ENCODE measurements at regions not wholly inside any gene's neighbourhood (a gene's known extent, or its start where the extent isn't known, plus 50 kb on each side); places are given as distances from the start of the nearest gene placed in this dataset.

DNA sequence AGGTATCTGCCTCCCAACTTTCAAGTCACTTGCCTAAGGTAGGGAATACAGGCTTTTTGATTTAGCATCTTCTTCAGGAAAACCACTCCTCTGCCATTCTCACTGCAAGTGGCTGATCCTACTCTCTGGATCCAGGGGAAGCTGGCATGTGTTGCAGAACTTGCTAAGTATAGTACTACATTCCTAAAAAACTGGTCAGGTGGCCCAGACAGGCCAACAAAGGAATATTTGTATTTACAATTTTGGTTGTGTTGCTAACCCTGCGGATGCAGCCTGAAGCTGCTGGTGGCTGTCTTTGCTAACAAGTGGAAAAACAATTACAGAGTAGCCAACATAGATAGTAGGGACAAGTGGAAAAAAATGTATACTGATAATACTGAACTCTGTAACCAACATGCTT lies 222.5 kb upstream of the STARD13 start:
- DNase-seq (ENCODE audit: low read depth) = no peak
- H3K4me3 ChIP-seq (ENCODE audit: control insufficient read depth, low read depth, low read length) = no peak overlapping the region
- TF ChIP-seq, protein P1, sequence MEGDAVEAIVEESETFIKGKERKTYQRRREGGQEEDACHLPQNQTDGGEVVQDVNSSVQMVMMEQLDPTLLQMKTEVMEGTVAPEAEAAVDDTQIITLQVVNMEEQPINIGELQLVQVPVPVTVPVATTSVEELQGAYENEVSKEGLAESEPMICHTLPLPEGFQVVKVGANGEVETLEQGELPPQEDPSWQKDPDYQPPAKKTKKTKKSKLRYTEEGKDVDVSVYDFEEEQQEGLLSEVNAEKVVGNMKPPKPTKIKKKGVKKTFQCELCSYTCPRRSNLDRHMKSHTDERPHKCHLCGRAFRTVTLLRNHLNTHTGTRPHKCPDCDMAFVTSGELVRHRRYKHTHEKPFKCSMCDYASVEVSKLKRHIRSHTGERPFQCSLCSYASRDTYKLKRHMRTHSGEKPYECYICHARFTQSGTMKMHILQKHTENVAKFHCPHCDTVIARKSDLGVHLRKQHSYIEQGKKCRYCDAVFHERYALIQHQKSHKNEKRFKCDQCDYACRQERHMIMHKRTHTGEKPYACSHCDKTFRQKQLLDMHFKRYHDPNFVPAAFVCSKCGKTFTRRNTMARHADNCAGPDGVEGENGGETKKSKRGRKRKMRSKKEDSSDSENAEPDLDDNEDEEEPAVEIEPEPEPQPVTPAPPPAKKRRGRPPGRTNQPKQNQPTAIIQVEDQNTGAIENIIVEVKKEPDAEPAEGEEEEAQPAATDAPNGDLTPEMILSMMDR (conservative IDR thresholded peaks at IDR 0.05; ENCODE audit: control insufficient read depth, insufficient read depth, low read depth, low read length) = no peak

DNA sequence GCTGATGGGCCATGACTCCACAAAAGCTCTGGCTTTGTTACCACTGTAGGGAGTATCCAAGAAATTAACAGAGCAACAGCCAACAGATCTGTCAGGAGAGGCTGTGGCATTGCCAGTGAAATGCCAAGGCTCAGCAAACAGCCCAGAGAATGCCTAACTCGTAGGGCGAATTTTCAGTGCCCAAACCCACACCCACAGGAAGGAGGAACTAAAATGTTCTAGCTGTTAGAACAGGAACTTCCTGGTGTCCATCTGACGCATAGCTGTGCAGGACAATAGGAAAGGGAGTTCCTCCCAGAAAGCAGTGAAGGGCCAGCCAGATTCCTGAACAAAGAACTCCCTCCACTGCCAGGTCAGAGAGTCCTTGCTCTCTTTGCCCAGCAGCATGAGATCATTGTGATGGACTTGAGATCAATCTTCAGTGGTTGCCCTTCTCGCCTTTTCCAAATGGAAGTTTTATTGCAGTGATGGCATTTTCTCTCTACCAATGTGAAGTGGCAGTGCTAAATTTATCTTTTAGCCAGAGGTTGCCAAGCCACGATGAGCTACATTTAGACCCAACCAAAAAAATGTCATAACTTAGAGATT lies 224.2 kb upstream of the STARD13 start:
- DNase-seq (ENCODE audit: low read depth) = peak; percentile 62
- H3K4me3 ChIP-seq (ENCODE audit: control insufficient read depth, low read depth, low read length) = no peak overlapping the region
- TF ChIP-seq, protein P1 (conservative IDR thresholded peaks at IDR 0.05; ENCODE audit: control insufficient read depth, insufficient read depth, low read depth, low read length) = no peak

DNA sequence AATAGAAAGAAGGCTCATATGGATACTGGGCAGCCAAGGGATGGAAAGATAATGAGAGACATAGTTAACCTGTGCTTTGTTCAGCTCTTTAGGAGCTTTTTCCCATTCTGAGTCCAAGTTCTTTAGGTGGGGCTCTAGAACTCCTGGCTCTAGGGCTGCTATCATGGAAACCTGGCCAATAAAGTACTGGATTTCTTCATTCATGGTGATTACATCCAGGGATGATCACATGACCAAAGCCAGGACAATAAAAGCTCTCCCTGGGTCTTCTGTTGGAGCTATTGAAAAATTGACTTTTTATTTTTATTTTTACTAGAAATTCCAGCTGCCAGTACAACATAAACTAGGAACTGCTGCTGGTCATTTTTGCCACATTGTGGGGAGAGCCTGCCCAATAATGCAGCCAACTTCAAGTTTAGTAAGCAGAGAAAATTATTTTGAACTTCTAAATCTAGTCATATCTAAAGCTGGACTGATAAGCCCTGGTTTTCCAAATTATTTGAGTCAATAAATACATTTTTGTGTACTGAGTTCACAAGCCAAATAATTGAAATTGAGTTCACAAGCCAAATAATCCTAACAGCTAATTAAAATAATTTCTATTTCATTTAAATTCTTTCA lies 224.9 kb upstream of the STARD13 start:
- TF ChIP-seq, protein P1 (conservative IDR thresholded peaks at IDR 0.05; ENCODE audit: control insufficient read depth, insufficient read depth, low read depth, low read length) = no peak
- H3K4me3 ChIP-seq (ENCODE audit: control insufficient read depth, low read depth, low read length) = no peak overlapping the region
- no peak for DNase-seq (ENCODE audit: low read depth)

DNA sequence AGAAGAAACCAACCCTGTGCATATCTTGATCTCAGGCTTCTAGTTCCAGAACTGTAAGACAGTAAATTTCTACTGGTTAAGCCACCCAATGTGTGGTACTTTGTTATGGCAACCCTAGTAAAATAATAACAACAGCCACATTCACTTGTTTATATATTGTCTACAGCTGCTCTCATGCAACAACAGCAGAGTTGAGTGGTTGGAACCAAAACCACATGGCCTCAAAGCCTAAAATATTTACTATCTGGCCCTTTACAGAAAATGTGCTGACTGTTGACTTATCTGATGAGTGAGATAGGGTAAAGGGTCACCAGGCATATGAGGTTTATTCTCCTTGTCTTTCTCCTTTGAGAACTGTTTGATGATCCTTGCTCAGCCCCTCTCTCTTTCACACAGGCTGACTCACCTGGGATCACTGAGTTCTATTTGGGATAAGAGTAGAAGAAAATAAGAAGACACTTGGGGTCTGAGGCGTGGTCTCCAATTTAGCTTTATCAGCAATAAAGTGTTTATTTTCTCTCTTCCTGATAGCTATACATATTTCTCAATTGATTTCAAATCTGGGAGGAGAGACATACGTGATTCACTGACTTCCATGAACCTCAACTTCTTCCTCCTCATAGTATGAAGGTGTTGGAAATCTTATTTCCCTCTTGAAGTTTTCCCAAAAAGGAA lies 227.5 kb upstream of the STARD13 start:
- TF ChIP-seq, protein P1 (conservative IDR thresholded peaks at IDR 0.05; ENCODE audit: control insufficient read depth, insufficient read depth, low read depth, low read length) = no peak
- DNase-seq (ENCODE audit: low read depth) = no peak
- H3K4me3 ChIP-seq (ENCODE audit: control insufficient read depth, low read depth, low read length) = no peak overlapping the region

DNA sequence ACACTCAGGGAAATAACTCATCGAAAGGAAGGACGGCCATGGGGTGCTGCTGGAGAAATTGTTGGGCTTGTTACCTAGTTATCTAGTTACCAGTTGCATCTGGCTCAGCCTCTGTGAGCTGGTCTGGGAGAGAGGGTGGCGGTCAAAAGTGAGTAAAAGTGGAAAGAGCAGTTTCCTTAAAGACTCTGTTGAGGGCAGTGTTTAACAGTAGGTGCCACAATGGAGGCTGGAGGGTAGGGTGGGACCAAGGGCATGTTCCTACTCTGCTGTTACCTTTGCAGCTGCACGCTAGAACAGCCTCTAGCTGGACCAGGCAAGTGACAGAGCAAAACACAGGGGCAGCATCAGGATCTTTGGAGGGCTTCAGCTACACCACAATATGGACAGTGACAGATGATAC lies 228.8 kb upstream of the STARD13 start:
- TF ChIP-seq, protein P1 (conservative IDR thresholded peaks at IDR 0.05; ENCODE audit: control insufficient read depth, insufficient read depth, low read depth, low read length) = no peak
- no peak for DNase-seq (ENCODE audit: low read depth)
- no peak overlapping the region for H3K4me3 ChIP-seq (ENCODE audit: control insufficient read depth, low read depth, low read length)

DNA sequence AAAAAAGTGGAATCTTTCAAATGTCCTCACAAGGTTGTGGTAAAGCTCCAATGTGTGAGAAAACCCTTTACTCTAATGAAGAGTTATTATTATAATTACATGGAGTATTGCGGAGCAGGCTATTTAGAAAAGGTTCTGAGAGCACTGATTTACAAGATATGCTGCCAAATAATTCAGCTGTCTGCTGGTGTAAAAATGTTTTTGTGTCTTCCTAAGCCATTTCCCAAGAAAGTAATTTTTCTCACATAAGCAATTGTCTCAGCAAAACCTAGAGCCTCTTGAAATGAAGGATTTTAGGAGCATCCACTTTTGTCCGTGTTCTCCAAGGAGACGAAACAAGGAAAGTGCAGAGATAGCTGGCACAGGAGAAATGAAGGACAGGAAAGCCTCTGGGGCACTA lies 229.6 kb upstream of the STARD13 start:
- TF ChIP-seq, protein P1 (conservative IDR thresholded peaks at IDR 0.05; ENCODE audit: control insufficient read depth, insufficient read depth, low read depth, low read length) = no peak

More for the DNA sequence above, 229.6 kb upstream of the STARD13 start:
- H3K4me3 ChIP-seq (ENCODE audit: control insufficient read depth, low read depth, low read length) = no peak overlapping the region
- no peak for DNase-seq (ENCODE audit: low read depth)
